H9 (cell line): ENCODE measurements at regions not wholly inside any gene's neighbourhood (a gene's known extent, or its start where the extent isn't known, plus 50 kb on each side); places are given as distances from the start of the nearest gene placed in this dataset.

Source experiments
- DNase-seq: peaks from one replicate; pipeline ENCODE4 v3.0.0-alpha.2; 2017
- H2AFZ ChIP-seq: one replicate; pipeline ENCODE4 v1.6.1; 2013; ENCODE audit warnings: mild to moderate bottlenecking, low read length, control low read depth, moderate library complexity
- H2AK5ac ChIP-seq: 2 replicates; pipeline ENCODE4 v1.6.1; 2013; ENCODE audit warnings: low read length, control low read depth, mixed read lengths; ENCODE audit not compliant: insufficient read length
- H2BK120ac ChIP-seq: one replicate; pipeline ENCODE4 v1.6.1; 2013; ENCODE audit warnings: low read depth, mild to moderate bottlenecking, low read length, control low read depth, inconsistent platforms; ENCODE audit not compliant: poor library complexity, severe bottlenecking
- H2BK12ac ChIP-seq: 2 replicates; pipeline ENCODE4 v1.6.1; 2013; ENCODE audit warnings: low read length, control low read depth, mixed read lengths, low read depth; ENCODE audit not compliant: insufficient read length
- H2BK15ac ChIP-seq: 2 replicates; pipeline ENCODE4 v1.6.1; 2013; ENCODE audit warnings: low read depth, low read length, control low read depth
- H2BK20ac ChIP-seq: one replicate; pipeline ENCODE4 v1.6.1; 2013; ENCODE audit warnings: low read depth, mild to moderate bottlenecking, low read length, control low read depth, inconsistent platforms; ENCODE audit not compliant: poor library complexity, severe bottlenecking
- H2BK5ac ChIP-seq: 2 replicates; pipeline ENCODE4 v1.6.1; 2013; ENCODE audit warnings: low read length, control low read depth, mixed read lengths; ENCODE audit not compliant: insufficient read length
- H3K14ac ChIP-seq: 2 replicates; pipeline ENCODE4 v1.6.1; 2013; ENCODE audit warnings: low read length, control low read depth; ENCODE audit not compliant: insufficient read depth
- H3K18ac ChIP-seq: 2 replicates; pipeline ENCODE4 v1.6.1; 2013; ENCODE audit warnings: low read depth, mild to moderate bottlenecking, mixed read lengths, low read length, control low read depth; ENCODE audit not compliant: insufficient read length
- H3K23ac ChIP-seq: 2 replicates; pipeline ENCODE4 v1.6.1; 2013; ENCODE audit warnings: low read length, control low read depth, mixed read lengths, low read depth; ENCODE audit not compliant: insufficient read length
- H3K23me2 ChIP-seq: 2 replicates; pipeline ENCODE4 v1.6.1; 2013; ENCODE audit warnings: low read depth, mild to moderate bottlenecking, mixed read lengths, low read length, control low read depth; ENCODE audit not compliant: insufficient read length, poor library complexity, severe bottlenecking
- H3K27ac ChIP-seq: 2 replicates; pipeline ENCODE4 v1.5.1; 2013; ENCODE audit warnings: low read length, control low read depth, mixed read lengths, low read depth; ENCODE audit not compliant: insufficient read length
- H3K27me3 ChIP-seq: 2 replicates; pipeline ENCODE4 v1.6.1; 2013; ENCODE audit warnings: low read length, control low read depth, inconsistent platforms; ENCODE audit not compliant: insufficient read depth
- H3K4ac ChIP-seq: 2 replicates; pipeline ENCODE4 v1.6.1; 2013; ENCODE audit warnings: low read depth, mild to moderate bottlenecking, control low read depth, inconsistent platforms, low read length, moderate library complexity
- H3K4me1 ChIP-seq: 2 replicates; pipeline ENCODE4 v1.6.1; 2013; ENCODE audit warnings: low read length, control low read depth, inconsistent platforms; ENCODE audit not compliant: insufficient read depth
- H3K4me2 ChIP-seq: 2 replicates; pipeline ENCODE4 v1.6.1; 2013; ENCODE audit warnings: low read length, control low read depth, mixed read lengths; ENCODE audit not compliant: insufficient read length, insufficient read depth
- H3K56ac ChIP-seq: 2 replicates; pipeline ENCODE4 v1.6.1; 2013; ENCODE audit warnings: low read depth, mild to moderate bottlenecking, mixed read lengths, low read length, control low read depth; ENCODE audit not compliant: insufficient read length
- H3K79me1 ChIP-seq: 2 replicates; pipeline ENCODE4 v1.6.1; 2013; ENCODE audit warnings: low read depth, mild to moderate bottlenecking, moderate library complexity, low read length, control low read depth, inconsistent platforms; ENCODE audit not compliant: insufficient read depth, poor library complexity, severe bottlenecking
- H3K79me2 ChIP-seq: 2 replicates; pipeline ENCODE4 v1.6.1; 2013; ENCODE audit warnings: low read length, control low read depth, inconsistent platforms; ENCODE audit not compliant: insufficient read depth
- H3K9ac ChIP-seq: 2 replicates; pipeline ENCODE4 v1.6.1; 2013; ENCODE audit warnings: low read length, control low read depth, mixed read lengths; ENCODE audit not compliant: insufficient read length; ENCODE audit errors: extremely low read depth
- H3K9me3 ChIP-seq: one replicate; pipeline ENCODE4 v1.6.1; 2013; ENCODE audit warnings: low read depth, low read length, inconsistent platforms; ENCODE audit not compliant: control insufficient read depth
- H3T11ph ChIP-seq: one replicate; pipeline ENCODE4 v1.6.1; 2013; ENCODE audit warnings: mild to moderate bottlenecking, low read length, control low read depth, inconsistent platforms
- H4K20me1 ChIP-seq: one replicate; pipeline ENCODE4 v1.6.1; 2013; ENCODE audit not compliant: control insufficient read depth, insufficient read length, insufficient read depth
- H4K5ac ChIP-seq: 2 replicates; pipeline ENCODE4 v1.6.1; 2013; ENCODE audit warnings: low read depth, mild to moderate bottlenecking, mixed read lengths, low read length, control low read depth; ENCODE audit not compliant: insufficient read length
- H4K8ac ChIP-seq: replicated peaks from 2 replicates; pipeline ENCODE4 v1.6.1; 2013; ENCODE audit warnings: low read length, control low read depth, mixed read lengths, low read depth; ENCODE audit not compliant: insufficient read length
- H4K91ac ChIP-seq: 2 replicates; pipeline ENCODE4 v1.6.1; 2013; ENCODE audit warnings: low read depth, mild to moderate bottlenecking, moderate library complexity, mixed read lengths, low read length, control low read depth; ENCODE audit not compliant: insufficient read length
- H3K27ac Mint-ChIP-seq, 3 experiments: 2 replicates in 2 of 3; 3 replicates in 1 of 3; pipeline ENCODE4 v1.8.0; 2020 to 2021; ENCODE audit warnings: mixed read lengths in 3 of 3, mild to moderate bottlenecking in 1 of 3, moderate library complexity in 1 of 3
- H3K27me3 Mint-ChIP-seq: 2 replicates; pipeline ENCODE4 v1.8.0; 2021; ENCODE audit warnings: low read depth, mild to moderate bottlenecking, moderate library complexity, mixed read lengths
- H3K36me3 Mint-ChIP-seq, 3 experiments: 2 replicates in 2 of 3; 3 replicates in 1 of 3; pipeline ENCODE4 v1.8.0; 2020 to 2021; ENCODE audit warnings: low read depth in 3 of 3, mixed read lengths in 3 of 3; ENCODE audit not compliant: insufficient read depth in 1 of 3
- H3K4me1 Mint-ChIP-seq, 2 experiments: 2 replicates each; pipeline ENCODE4 v1.8.0; 2020; ENCODE audit warnings: mixed read lengths in 2 of 2
- H3K4me3 Mint-ChIP-seq, 2 experiments: 2 replicates in 1 of 2; 3 replicates in 1 of 2; pipeline ENCODE4 v1.8.0; 2020 to 2021; ENCODE audit warnings: mild to moderate bottlenecking in 2 of 2, mixed read lengths in 2 of 2, moderate library complexity in 1 of 2
- H3K9me3 Mint-ChIP-seq, 2 experiments: 2 replicates in 1 of 2; 3 replicates in 1 of 2; pipeline ENCODE4 v1.8.0; 2020; ENCODE audit warnings: mild to moderate bottlenecking in 2 of 2, mixed read lengths in 2 of 2, moderate library complexity in 1 of 2
- CTCF ChIP-seq: fragments of 200-600 bp; sonication (generic); conservative IDR thresholded peaks from 3 replicates; pipeline ENCODE4 v1.8.0; 2021; ENCODE audit warnings: antibody characterized with exemption, mild to moderate bottlenecking
- WGBS: extraction: QIAGEN DNeasy Blood & Tissue Kit; methylation state at CpG from one replicate; pipeline ENCODE4 v1.1.7; 2013; ENCODE audit warnings: missing lambda C conversion rate, low lambda C conversion rate, mixed read lengths; ENCODE audit not compliant: insufficient read length; ENCODE audit errors: extremely low coverage; 5-methylcytosine and 5-hydroxymethylcytosine counted together

- H4K20me1 ChIP-seq, result no peaks in the 10 kb centered on the region
- no peak for TF ChIP-seq CTCF
- no peak overlapping the region for H4K91ac ChIP-seq
- no peak overlapping the region for H3K27ac ChIP-seq
- H3K27me3 ChIP-seq, result no peaks in the 10 kb centered on the region
- no peak overlapping the region for H4K5ac ChIP-seq
- H3K4me1 Mint-ChIP-seq, result peaks cover 7 to 11% of the 10 kb centered on the region in 2 experiments
- no peak overlapping the region for H3K56ac ChIP-seq
- no peak overlapping the region for H3K18ac ChIP-seq
- H2AFZ ChIP-seq, result no peak overlapping the region
- H3K27me3 Mint-ChIP-seq, result no peaks in the 10 kb centered on the region
- no peak overlapping the region for H3K27ac Mint-ChIP-seq
- H3K4me2 ChIP-seq, result no peak overlapping the region
- no peak overlapping the region for H2BK20ac ChIP-seq
- no peak for DNase-seq
- no peak overlapping the region for H3K23ac ChIP-seq
- H3K14ac ChIP-seq, result no peak overlapping the region
- no peaks in the 10 kb centered on the region for H3K9me3 ChIP-seq
- H2AK5ac ChIP-seq, result no peak overlapping the region
- no peak overlapping the region for H2BK120ac ChIP-seq
- H3K4me3 Mint-ChIP-seq, result no peak overlapping the region
- H3K36me3 Mint-ChIP-seq, result no peaks in the 10 kb centered on the region
- no peaks in the 10 kb centered on the region for H3K9me3 Mint-ChIP-seq
- no peak overlapping the region for H3K4ac ChIP-seq
- no peaks in the 10 kb centered on the region for H3K79me2 ChIP-seq
- no peak overlapping the region for H2BK15ac ChIP-seq
- H3K23me2 ChIP-seq, result no peaks in the 10 kb centered on the region
- peaks cover 3% of the 10 kb centered on the region; the same call in 1 of the 2 replicates for H3K4me1 ChIP-seq
- no CpG with 5 or more reads among the region's 4 CpGs for WGBS
- H3K9ac ChIP-seq, result no peak overlapping the region
- no peak overlapping the region for H2BK12ac ChIP-seq
- no peak overlapping the region for H3T11ph ChIP-seq
- H2BK5ac ChIP-seq, result no peak overlapping the region
- H3K79me1 ChIP-seq, result no peaks in the 10 kb centered on the region
- no peak overlapping the region for H4K8ac ChIP-seq
Observed at GRCh38 chr6:146908786-146909185, 295.4 kb upstream of the STXBP5 start.
